Endothelial cell of umbilical vein (primary cell): ENCODE measurements at regions not wholly inside any gene's neighbourhood (a gene's known extent, or its start where the extent isn't known, plus 50 kb on each side); places are given as distances from the start of the nearest gene placed in this dataset.

ENCODE experiments used
- BruUV-seq: library from RNA; stranded (reverse); fragments of 400-500 nt; replicated peaks from 2 replicates; lab custom pipeline; 2021; lab: Mats Ljungman, UMichigan
- CTCF ChIA-PET: fragments of 300-600, 350-600 bp; sonication (Branson Sonifier 250); formaldehyde crosslinking; loops from one replicate; lab custom pipeline; 2021; ENCODE audit warnings: antibody characterized with exemption, inconsistent platforms; lab: Charles Lee
- POLR2A ChIA-PET: fragments of 300-600, 350-600 bp; sonication (Branson Sonifier 250); formaldehyde crosslinking; loops from one replicate; lab custom pipeline; 2021; ENCODE audit warnings: antibody characterized with exemption, inconsistent platforms; lab: Charles Lee
- DNase-seq: peaks from one replicate; pipeline ENCODE4 v3.0.0-alpha.2; 2011; ENCODE audit warnings: low read depth, low spot score
- FAIRE-seq: peaks from 2 replicates; lab custom pipeline; 2011; peaks lifted over from hg19 to GRCh38; lab: Jason Lieb, UNC
- H2AFZ ChIP-seq: 2 replicates; pipeline ENCODE4 v1.6.0; 2012; ENCODE audit warnings: low read depth, low read length, control low read depth, inconsistent platforms
- H3K27ac ChIP-seq: 2 replicates; pipeline ENCODE4 v1.5.1; 2011; ENCODE audit warnings: low read depth, mild to moderate bottlenecking, control low read depth, low read length, moderate library complexity; ENCODE audit not compliant: insufficient read depth
- H3K27me3 ChIP-seq, 2 experiments: 2 replicates each; pipeline versions ENCODE4 v1.6.0 to v1.6.1; 2011; ENCODE audit warnings: low read length in 2 of 2, mixed read lengths in 1 of 2; ENCODE audit not compliant: control insufficient read depth in 2 of 2, insufficient read depth in 2 of 2
- H3K36me3 ChIP-seq, 2 experiments: 2 replicates in 1 of 2; 3 replicates in 1 of 2; pipeline ENCODE4 v1.5.1; 2011; ENCODE audit warnings: low read length in 2 of 2, mild to moderate bottlenecking in 1 of 2, moderate library complexity in 1 of 2; ENCODE audit not compliant: control insufficient read depth in 2 of 2, insufficient read depth in 2 of 2; ENCODE audit errors: extremely low read depth in 1 of 2
- H3K4me1 ChIP-seq: 3 replicates; pipeline ENCODE4 v1.5.1; 2011; ENCODE audit warnings: mild to moderate bottlenecking, low read length; ENCODE audit not compliant: control insufficient read depth, insufficient read depth; ENCODE audit errors: extremely low read depth
- H3K4me2 ChIP-seq: 2 replicates; pipeline ENCODE4 v1.6.1; 2011; ENCODE audit warnings: low read length, control low read depth, mixed read lengths; ENCODE audit not compliant: insufficient read depth
- H3K4me3 ChIP-seq, 3 experiments: fragments of 200-600 bp in 1 of 3; sonication (generic), shearing (Covaris generic) in 1 of 3; replicated peaks in 1 of 3; 2 replicates each; pipeline ENCODE4 v1.5.1; 2011 to 2016; ENCODE audit warnings: control low read depth in 3 of 3, low read length in 3 of 3, mild to moderate bottlenecking in 2 of 3, inconsistent platforms in 1 of 3, low read depth in 1 of 3, moderate library complexity in 1 of 3; ENCODE audit not compliant: insufficient read depth in 1 of 3
- H3K79me2 ChIP-seq: 2 replicates; pipeline ENCODE4 v1.6.0; 2012; ENCODE audit warnings: low read length, inconsistent platforms; ENCODE audit not compliant: control insufficient read depth, insufficient read depth
- H3K9ac ChIP-seq: replicated peaks from 2 replicates; pipeline ENCODE3; 2011; ENCODE audit warnings: low read length, control low read depth; ENCODE audit not compliant: insufficient read depth; ENCODE audit errors: extremely low read depth
- H3K9me1 ChIP-seq: replicated peaks from 3 replicates; pipeline ENCODE4 v1.6.0; 2011; ENCODE audit warnings: mild to moderate bottlenecking, low read length; ENCODE audit not compliant: control insufficient read depth, insufficient read depth; ENCODE audit errors: extremely low read depth
- H3K9me3 ChIP-seq: replicated peaks from 2 replicates; pipeline ENCODE4 v1.5.1; 2012; ENCODE audit warnings: low read length, inconsistent platforms; ENCODE audit not compliant: control insufficient read depth, insufficient read depth
- H4K20me1 ChIP-seq: replicated peaks from 2 replicates; pipeline ENCODE3; 2011; ENCODE audit warnings: mild to moderate bottlenecking, low read length; ENCODE audit not compliant: control insufficient read depth, insufficient read depth; ENCODE audit errors: extremely low read depth
- EZH2 ChIP-seq: IDR thresholded peaks from 2 replicates; pipeline ENCODE4 v1.6.1; 2012; ENCODE audit warnings: borderline replicate concordance, low read depth, mild to moderate bottlenecking, moderate library complexity, low read length, inconsistent platforms; ENCODE audit not compliant: severe bottlenecking
- FOS ChIP-seq: IDR thresholded peaks from 2 replicates; pipeline ENCODE4 v1.6.1; 2011; ENCODE audit warnings: mild to moderate bottlenecking, low read length, moderate library complexity, borderline replicate concordance; ENCODE audit not compliant: insufficient read depth
- GATA2 ChIP-seq: IDR thresholded peaks from 2 replicates; pipeline ENCODE4 v1.7.0; 2011; ENCODE audit warnings: low read depth, mild to moderate bottlenecking, moderate library complexity, mixed read lengths, low read length; ENCODE audit not compliant: insufficient read length, insufficient read depth
- MYC ChIP-seq: IDR thresholded peaks from one replicate; pipeline ENCODE4 v1.6.1; 2011; ENCODE audit warnings: mild to moderate bottlenecking, low read depth, low read length
- POLR2A ChIP-seq: IDR thresholded peaks from 2 replicates; pipeline ENCODE4 v1.6.1; 2012; ENCODE audit warnings: low read depth, mild to moderate bottlenecking, control low read depth, low read length
- POLR2AphosphoS5 ChIP-seq: IDR thresholded peaks from 2 replicates; pipeline ENCODE4 v1.6.1; 2012; ENCODE audit warnings: low read depth, mild to moderate bottlenecking, control low read depth, low read length, moderate library complexity; ENCODE audit not compliant: insufficient read depth
- dilution Hi-C: fragments of 300-500 bp; cut with MboI; formaldehyde crosslinking; loops from one replicate; pipeline ENCODE4 v1.15.0; 2019; ENCODE audit warnings: low sequenced_read_pairs; ENCODE audit not compliant: extremely low pct_ligation_motif_present
- intact Hi-C: fragments of 100-400 bp; cut with micrococcal nuclease; formaldehyde crosslinking; loops from one replicate; pipeline ENCODE4 v1.10.0; 2022
- TF ChIP-seq, protein P1 (sequence below), 2 donors: IDR thresholded peaks; 1 replicate in 1 of 2; 2 replicates in 1 of 2; pipeline ENCODE4 v1.5.1; 2011; ENCODE audit warnings: low read length in 2 of 2, mild to moderate bottlenecking in 2 of 2, moderate library complexity in 2 of 2, control low read depth in 1 of 2, inconsistent platforms in 1 of 2, low read depth in 1 of 2; ENCODE audit not compliant: insufficient read depth in 1 of 2; ENCODE audit errors: extremely low read depth in 1 of 2
- TF ChIP-seq, protein P2 (sequence below): IDR thresholded peaks from 2 replicates; pipeline ENCODE4 v1.6.1; 2011; ENCODE audit not compliant: insufficient read depth, insufficient read length

DNA sequence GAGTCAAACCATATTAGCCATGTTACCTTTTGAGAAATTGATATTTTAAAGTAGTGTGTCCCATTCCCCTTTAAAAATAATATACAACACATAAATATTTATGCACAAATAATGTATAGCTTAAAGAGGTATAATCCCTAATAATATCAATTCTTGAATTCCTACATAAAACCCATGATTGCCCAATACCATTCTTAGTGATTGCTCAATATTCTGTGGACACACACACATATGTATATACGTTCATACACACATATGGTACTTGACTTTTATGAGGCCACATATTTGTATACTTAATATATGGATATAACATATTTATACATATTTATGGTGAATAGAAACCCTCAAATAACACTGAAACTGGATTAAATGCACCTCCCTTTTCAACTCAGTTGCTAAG lies 367.4 kb downstream of the ZBBX start:
- Histone ChIP-seq H4K20me1 (no peaks in the 10 kb centered on the region), H3K9me1 (no peaks in the 10 kb centered on the region), H3K27ac (no peak overlapping the region), H3K4me2 (no peak overlapping the region), H3K4me1 (no peaks in the 10 kb centered on the region), H3K36me3 (no peaks in the 10 kb centered on the region), H3K4me3 (no peak overlapping the region), H3K79me2 (no peaks in the 10 kb centered on the region), H2AFZ (no peak overlapping the region), H3K9me3 (no peaks in the 10 kb centered on the region), H3K9ac (no peak overlapping the region), H3K27me3 (no peaks in the 10 kb centered on the region)
- dilution Hi-C loops (no loop called here), intact Hi-C loops (no loop called here)
- DNase-seq (no peak), FAIRE-seq (no peak)
- no peak for TF ChIP-seq FOS
- TF ChIP-seq POLR2AphosphoS5 = no peak
- no peak for TF ChIP-seq EZH2
- TF ChIP-seq, protein P1, sequence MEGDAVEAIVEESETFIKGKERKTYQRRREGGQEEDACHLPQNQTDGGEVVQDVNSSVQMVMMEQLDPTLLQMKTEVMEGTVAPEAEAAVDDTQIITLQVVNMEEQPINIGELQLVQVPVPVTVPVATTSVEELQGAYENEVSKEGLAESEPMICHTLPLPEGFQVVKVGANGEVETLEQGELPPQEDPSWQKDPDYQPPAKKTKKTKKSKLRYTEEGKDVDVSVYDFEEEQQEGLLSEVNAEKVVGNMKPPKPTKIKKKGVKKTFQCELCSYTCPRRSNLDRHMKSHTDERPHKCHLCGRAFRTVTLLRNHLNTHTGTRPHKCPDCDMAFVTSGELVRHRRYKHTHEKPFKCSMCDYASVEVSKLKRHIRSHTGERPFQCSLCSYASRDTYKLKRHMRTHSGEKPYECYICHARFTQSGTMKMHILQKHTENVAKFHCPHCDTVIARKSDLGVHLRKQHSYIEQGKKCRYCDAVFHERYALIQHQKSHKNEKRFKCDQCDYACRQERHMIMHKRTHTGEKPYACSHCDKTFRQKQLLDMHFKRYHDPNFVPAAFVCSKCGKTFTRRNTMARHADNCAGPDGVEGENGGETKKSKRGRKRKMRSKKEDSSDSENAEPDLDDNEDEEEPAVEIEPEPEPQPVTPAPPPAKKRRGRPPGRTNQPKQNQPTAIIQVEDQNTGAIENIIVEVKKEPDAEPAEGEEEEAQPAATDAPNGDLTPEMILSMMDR (IDR thresholded peaks at IDR 0.05; ENCODE audit: extremely low read depth in 1 of 2, insufficient read depth in 1 of 2, low read depth in 1 of 2, low read length in 2 of 2) = no peak
- TF ChIP-seq GATA2 = no peak
- TF ChIP-seq POLR2A = no peak
- no peak for TF ChIP-seq MYC
- TF ChIP-seq, protein P2, sequence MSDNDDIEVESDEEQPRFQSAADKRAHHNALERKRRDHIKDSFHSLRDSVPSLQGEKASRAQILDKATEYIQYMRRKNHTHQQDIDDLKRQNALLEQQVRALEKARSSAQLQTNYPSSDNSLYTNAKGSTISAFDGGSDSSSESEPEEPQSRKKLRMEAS = no peak
- ChIA-PET CTCF (no interaction called here), POLR2A (no interaction called here)
- no TSS peak for BruUV-seq
